Thyroid gland (tissue), 4 donors: ENCODE measurements at regions not wholly inside any gene's neighbourhood (a gene's known extent, or its start where the extent isn't known, plus 50 kb on each side); places are given as distances from the start of the nearest gene placed in this dataset.

Experiments used
- DNase-seq, 2 donors: peaks; one replicate each; pipeline ENCODE4 v3.0.0-alpha.2; 2019
- H3K27ac ChIP-seq, 3 donors: fragments of 200-600 bp; sonication (generic); 1 replicate in 2 of 3; 2 replicates in 1 of 3; pipeline ENCODE4 v1.5.1; 2016 to 2019; ENCODE audit warnings: mild to moderate bottlenecking in 1 of 3, moderate library complexity in 1 of 3
- H3K27me3 ChIP-seq: fragments of 200-600 bp; sonication (generic); one replicate; pipeline ENCODE4 v1.5.1; 2019
- H3K36me3 ChIP-seq, 2 donors: fragments of 200-600 bp; sonication (generic); one replicate each; pipeline ENCODE4 v1.5.1; 2016 to 2019
- H3K4me1 ChIP-seq, 2 donors: fragments of 200-600 bp; sonication (generic); one replicate each; pipeline ENCODE4 v1.5.1; 2017 to 2019
- H3K4me3 ChIP-seq, 3 donors: fragments of 200-600 bp; sonication (generic); replicated peaks in 1 of 3; 1 replicate in 2 of 3; 2 replicates in 1 of 3; pipeline ENCODE4 v1.5.1; 2016; ENCODE audit warnings: mild to moderate bottlenecking in 1 of 3
- H3K9me3 ChIP-seq: fragments of 200-600 bp; sonication (generic); one replicate; pipeline ENCODE4 v1.5.1; 2017
- CTCF ChIP-seq, 6 experiments: fragments of 200-600 bp in 3 of 6; fragments of 450-650 bp in 3 of 6; sonication (generic) in 3 of 6; IDR thresholded peaks; one replicate each; pipeline ENCODE4 v1.5.1; 2016 to 2019; ENCODE audit warnings: antibody characterized with exemption in 6 of 6, mild to moderate bottlenecking in 2 of 6, inconsistent platforms in 1 of 6, moderate library complexity in 1 of 6
- POLR2A ChIP-seq, 2 donors: fragments of 450-650 bp; IDR thresholded peaks; one replicate each; pipeline ENCODE4 v1.6.1; 2017; ENCODE audit warnings: antibody characterized with exemption in 2 of 2, mild to moderate bottlenecking in 2 of 2, moderate library complexity in 1 of 2
- WGBS, 2 donors: methylation state at CpG; one replicate each; pipeline ENCODE4 v1.1.5; 2017; 5-methylcytosine and 5-hydroxymethylcytosine counted together
- intact Hi-C: fragments of 100-400 bp; cut with DNase I; formaldehyde crosslinking; loops from one replicate; pipeline ENCODE4 v1.15.1; 2023

DNA sequence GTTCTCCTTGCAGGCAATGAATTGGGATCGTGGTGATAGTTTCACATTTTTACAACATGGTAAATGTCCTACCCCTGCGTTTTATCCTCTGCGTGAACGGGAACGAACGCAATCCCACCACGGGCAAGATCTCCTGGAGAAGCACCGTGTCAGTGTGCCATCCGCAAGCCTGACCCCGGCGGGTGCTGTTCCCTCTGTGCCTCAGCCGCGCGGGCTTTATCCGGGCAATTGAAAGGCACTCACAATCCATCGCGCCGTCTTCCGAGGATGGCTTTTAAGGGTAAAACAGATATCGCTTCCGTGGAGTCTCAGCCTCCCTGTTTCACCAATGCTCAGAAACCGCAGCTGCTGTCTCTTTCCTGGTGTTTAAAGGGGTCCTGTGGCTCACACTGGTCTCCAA, 1387.5 kb downstream of the BRD1 start:
- Histone ChIP-seq H3K4me1 (no peaks in the 10 kb centered on the region), H3K27me3 (no peaks in the 10 kb centered on the region), H3K9me3 (no peaks in the 10 kb centered on the region), H3K27ac (no peak overlapping the region), H3K36me3 (no peaks in the 10 kb centered on the region), H3K4me3 (no peak overlapping the region)
- DNase-seq = no peak
- no peak for TF ChIP-seq CTCF (IDR thresholded peaks at IDR 0.05)
- no peak for TF ChIP-seq POLR2A (IDR thresholded peaks at IDR 0.05)
- 87 to 92% methylated on average over 22 of the region's 22 CpGs for WGBS, 2 donors
- intact Hi-C loops = no loop called here

GRCh38 chr22:48439560-48440135, 1388.0 kb downstream of the BRD1 start:
- Histone ChIP-seq H3K9me3 (no peaks in the 10 kb centered on the region), H3K4me3 (no peak overlapping the region), H3K27me3 (no peaks in the 10 kb centered on the region), H3K27ac (no peak overlapping the region), H3K4me1 (no peaks in the 10 kb centered on the region), H3K36me3 (no peaks in the 10 kb centered on the region)
- 90 to 93% methylated on average over 10 of the region's 10 CpGs for WGBS, 2 donors
- no peak for DNase-seq
- TF ChIP-seq CTCF (IDR thresholded peaks at IDR 0.05) (no peak), POLR2A (IDR thresholded peaks at IDR 0.05) (no peak)
- intact Hi-C loops = no loop called here

DNA sequence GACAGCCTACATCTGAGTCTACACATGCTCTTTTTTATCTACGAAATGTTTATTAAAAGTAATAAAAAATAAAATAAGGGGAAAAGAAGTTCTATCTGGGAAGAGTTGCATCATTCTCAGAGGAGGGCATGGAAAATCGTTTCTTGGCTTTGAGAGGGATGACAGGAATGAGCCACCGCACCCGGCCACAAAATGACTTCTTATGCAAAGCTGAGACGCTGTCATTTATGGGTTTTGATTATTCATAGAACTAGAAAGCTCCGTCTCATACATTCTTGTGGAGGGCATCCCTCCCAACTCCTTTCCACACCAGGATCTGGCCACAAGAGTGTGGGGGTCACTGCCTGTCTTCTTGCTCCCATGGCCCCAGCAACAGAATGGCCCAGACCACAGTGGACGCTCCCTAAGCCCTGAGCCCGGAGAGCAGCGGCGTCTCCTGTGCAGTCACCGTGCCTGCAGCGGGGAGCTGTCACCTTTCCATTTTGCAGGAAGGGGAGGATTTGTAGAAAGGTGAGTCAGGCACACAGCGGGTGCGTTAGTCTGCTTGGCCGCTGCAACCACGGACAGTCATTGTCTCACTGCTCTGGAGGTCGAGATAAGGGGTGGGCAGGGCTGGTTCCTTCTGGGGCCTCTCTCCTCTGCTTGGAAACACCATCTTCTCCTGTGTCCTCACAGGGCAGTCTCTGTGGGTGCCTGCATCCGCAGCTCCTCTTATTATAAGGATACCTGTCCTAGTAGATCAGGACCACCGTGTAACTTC, 1388.7 kb downstream of the BRD1 start:
- H3K4me1 ChIP-seq = no peaks in the 10 kb centered on the region
- no peaks in the 10 kb centered on the region for H3K9me3 ChIP-seq
- intact Hi-C loops = no loop called here
- no peak overlapping the region for H3K27ac ChIP-seq
- no peak for TF ChIP-seq POLR2A (IDR thresholded peaks at IDR 0.05)
- no peak for TF ChIP-seq CTCF (IDR thresholded peaks at IDR 0.05)
- no peaks in the 10 kb centered on the region for H3K36me3 ChIP-seq
- no peak overlapping the region for H3K4me3 ChIP-seq
- DNase-seq = no peak
- 61 to 66% methylated on average over 18 to 19 of the region's 19 CpGs for WGBS, 2 donors
- H3K27me3 ChIP-seq = no peaks in the 10 kb centered on the region

DNA sequence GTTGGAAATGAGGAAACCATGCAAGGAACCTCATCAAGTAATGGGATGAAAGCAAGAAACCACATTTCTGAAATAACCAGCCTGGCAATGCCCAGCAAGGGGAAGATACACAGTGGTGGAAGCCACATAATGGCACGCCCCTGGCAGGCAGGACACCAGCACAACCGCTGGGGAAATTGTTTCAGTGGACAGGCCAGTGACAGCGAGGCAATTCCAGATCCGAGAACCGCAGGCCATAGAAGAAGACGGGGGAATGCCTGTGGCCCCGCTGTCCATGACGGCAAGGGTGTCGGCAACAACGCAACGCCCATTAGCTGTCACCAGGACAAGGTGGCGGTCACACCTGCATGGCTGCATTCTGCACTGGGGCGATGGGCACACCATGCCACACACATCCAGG, 1389.6 kb downstream of the BRD1 start:
- Histone ChIP-seq H3K27me3 (no peaks in the 10 kb centered on the region), H3K4me3 (no peak overlapping the region), H3K27ac (no peak overlapping the region), H3K4me1 (no peaks in the 10 kb centered on the region), H3K9me3 (no peaks in the 10 kb centered on the region), H3K36me3 (no peaks in the 10 kb centered on the region)
- TF ChIP-seq CTCF (IDR thresholded peaks at IDR 0.05) = no peak
- no peak for TF ChIP-seq POLR2A (IDR thresholded peaks at IDR 0.05)
- DNase-seq = no peak
- 93 to 96% methylated on average over 13 of the region's 13 CpGs for WGBS, 2 donors
- intact Hi-C loops = no loop called here

- intact Hi-C loops = no loop called here
Observed at GRCh38 chr22:48436201-48436931, 1391.3 kb downstream of the BRD1 start.

More at GRCh38 chr22:48436201-48436931, 1391.3 kb downstream of the BRD1 start:
- no peak overlapping the region for H3K27ac ChIP-seq
- H3K36me3 ChIP-seq = no peaks in the 10 kb centered on the region
- no peak overlapping the region for H3K4me3 ChIP-seq
- no peaks in the 10 kb centered on the region for H3K27me3 ChIP-seq
- TF ChIP-seq CTCF (IDR thresholded peaks at IDR 0.05) = no peak
- no peak for DNase-seq
- H3K4me1 ChIP-seq = no peaks in the 10 kb centered on the region
- no peaks in the 10 kb centered on the region for H3K9me3 ChIP-seq
- 70 to 83% methylated on average over 17 of the region's 17 CpGs for WGBS, 2 donors
